ENCODE measurements at regions not wholly inside any gene's neighbourhood (a gene's known extent, or its start where the extent isn't known, plus 50 kb on each side); places are given as distances from the start of the nearest gene placed in this dataset.

DNA sequence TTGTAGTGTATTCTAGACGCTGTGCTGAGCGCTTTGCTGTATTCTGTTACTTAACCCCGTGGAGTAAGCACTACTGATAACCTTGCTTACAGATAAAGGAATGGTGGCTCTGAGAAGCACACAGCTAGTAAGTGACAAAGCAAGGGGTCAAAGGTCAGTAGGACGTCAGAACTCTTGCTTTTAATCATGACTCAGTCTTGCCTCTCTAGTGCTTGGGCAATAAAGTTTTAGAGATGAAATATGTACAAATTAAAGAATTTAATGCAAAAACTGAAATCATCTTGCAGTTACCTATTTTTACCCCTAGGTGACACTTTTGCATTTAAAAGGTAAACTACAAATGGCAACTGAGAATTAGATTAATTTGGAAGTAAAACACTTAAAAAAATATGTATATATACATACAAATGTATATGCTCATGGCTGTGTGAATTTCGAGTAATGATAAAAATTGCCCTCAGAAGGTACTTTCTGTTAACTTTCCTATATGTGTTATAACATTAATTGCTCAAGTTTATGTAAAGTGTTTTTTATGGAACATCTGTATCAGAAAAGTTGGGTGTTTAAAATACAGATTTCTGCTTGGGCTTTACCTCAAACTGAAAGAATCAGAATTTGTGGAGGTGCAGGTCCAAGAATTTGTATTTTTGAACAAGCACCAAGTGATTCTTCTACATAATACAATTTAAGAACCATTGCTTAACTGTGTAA lies 175.1 kb upstream of the DAB2 start:
- WGBS: 44% methylated on average over 5 of the region's 5 CpGs
- peaks cover 4% of the 10 kb centered on the region for H3K4me1 ChIP-seq
- no peak overlapping the region for H3K27ac ChIP-seq
- no peak for TF ChIP-seq POLR2AphosphoS5 (IDR thresholded peaks at IDR 0.05)
- TF ChIP-seq, protein P1, sequence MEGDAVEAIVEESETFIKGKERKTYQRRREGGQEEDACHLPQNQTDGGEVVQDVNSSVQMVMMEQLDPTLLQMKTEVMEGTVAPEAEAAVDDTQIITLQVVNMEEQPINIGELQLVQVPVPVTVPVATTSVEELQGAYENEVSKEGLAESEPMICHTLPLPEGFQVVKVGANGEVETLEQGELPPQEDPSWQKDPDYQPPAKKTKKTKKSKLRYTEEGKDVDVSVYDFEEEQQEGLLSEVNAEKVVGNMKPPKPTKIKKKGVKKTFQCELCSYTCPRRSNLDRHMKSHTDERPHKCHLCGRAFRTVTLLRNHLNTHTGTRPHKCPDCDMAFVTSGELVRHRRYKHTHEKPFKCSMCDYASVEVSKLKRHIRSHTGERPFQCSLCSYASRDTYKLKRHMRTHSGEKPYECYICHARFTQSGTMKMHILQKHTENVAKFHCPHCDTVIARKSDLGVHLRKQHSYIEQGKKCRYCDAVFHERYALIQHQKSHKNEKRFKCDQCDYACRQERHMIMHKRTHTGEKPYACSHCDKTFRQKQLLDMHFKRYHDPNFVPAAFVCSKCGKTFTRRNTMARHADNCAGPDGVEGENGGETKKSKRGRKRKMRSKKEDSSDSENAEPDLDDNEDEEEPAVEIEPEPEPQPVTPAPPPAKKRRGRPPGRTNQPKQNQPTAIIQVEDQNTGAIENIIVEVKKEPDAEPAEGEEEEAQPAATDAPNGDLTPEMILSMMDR (IDR thresholded peaks at IDR 0.05): peak in 1 of 2 donors; percentile 40
- no peak for DNase-seq (ENCODE audit: low spot score in 2 of 2)
- H3K36me3 ChIP-seq: no peaks in the 10 kb centered on the region
- no peaks in the 10 kb centered on the region for H3K27me3 ChIP-seq
- H3K9me3 ChIP-seq: no peaks in the 10 kb centered on the region
- H3K4me3 ChIP-seq: no peak overlapping the region

DNA sequence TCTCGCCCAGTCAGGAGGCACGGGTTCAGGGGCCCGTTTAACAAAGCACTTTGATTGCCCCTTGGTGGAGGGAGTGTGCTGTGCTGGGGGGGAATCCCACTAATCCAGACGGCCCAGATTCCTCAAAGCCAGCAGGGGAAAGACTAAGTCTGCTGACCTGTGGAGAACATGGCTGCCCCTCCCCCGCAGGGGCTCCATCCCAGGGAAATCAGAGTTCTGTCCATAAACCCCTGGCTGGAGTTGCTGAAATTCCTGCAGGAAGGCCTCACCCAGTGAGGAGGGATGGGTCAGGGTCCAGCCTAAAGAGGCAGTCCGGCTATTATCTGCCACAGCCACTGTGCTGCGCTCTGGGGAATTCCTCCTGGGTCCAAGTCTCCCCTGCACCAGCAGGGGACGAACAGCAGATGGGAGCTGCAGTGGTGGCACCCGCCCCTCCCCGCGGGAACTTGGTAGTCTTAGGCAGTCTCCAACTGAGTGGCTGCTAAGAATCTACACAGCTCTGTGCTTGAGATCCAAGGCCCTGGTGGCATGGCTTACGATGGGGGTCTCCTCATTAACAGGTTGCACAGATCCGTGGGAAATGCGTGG lies 174.0 kb upstream of the DAB2 start:
- Histone ChIP-seq H3K4me1 (peaks cover 4% of the 10 kb centered on the region), H3K36me3 (no peaks in the 10 kb centered on the region), H3K4me3 (no peak overlapping the region), H3K27ac (no peak overlapping the region), H3K27me3 (no peaks in the 10 kb centered on the region), H3K9me3 (no peaks in the 10 kb centered on the region)
- TF ChIP-seq EP300 (IDR thresholded peaks at IDR 0.05): no peak
- TF ChIP-seq, protein P1 (IDR thresholded peaks at IDR 0.05): no peak
- WGBS: 95% methylated on average over 6 of the region's 14 CpGs
- no peak for DNase-seq (ENCODE audit: low spot score in 2 of 2)

DNA sequence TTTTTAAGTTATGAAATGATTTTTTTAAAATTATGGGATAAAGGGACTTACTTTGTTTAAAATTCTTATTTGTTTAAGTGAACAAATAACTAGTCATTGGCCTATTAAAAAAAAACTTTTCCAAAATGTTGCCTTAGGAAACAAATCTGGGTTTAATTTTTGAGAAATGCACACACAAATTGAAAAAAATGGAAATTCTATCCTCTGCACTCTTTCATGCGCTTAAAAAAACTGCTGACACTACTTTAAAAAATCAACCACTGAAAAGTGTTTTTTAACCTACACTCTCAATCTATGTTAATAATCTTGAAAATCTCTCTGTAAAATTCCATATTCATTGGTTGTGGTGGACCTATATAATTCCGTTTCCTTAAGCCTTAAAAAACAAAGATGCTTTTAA lies 163.4 kb upstream of the DAB2 start:
- TF ChIP-seq, protein P1 (IDR thresholded peaks at IDR 0.05): no peak
- TF ChIP-seq POLR2AphosphoS5 (IDR thresholded peaks at IDR 0.05) (no peak), EP300 (IDR thresholded peaks at IDR 0.05) (no peak), POLR2A (IDR thresholded peaks at IDR 0.05) (no peak)
- 72% methylated on average over 2 of the region's 2 CpGs for WGBS
- no peaks in the 10 kb centered on the region for H3K9me3 ChIP-seq
- H3K27ac ChIP-seq: no peak overlapping the region
- no peaks in the 10 kb centered on the region for H3K4me1 ChIP-seq
- no peaks in the 10 kb centered on the region for H3K27me3 ChIP-seq
- DNase-seq (ENCODE audit: low spot score in 2 of 2): no peak
- no peaks in the 10 kb centered on the region for H3K36me3 ChIP-seq
- H3K4me3 ChIP-seq: no peak overlapping the region

DNA sequence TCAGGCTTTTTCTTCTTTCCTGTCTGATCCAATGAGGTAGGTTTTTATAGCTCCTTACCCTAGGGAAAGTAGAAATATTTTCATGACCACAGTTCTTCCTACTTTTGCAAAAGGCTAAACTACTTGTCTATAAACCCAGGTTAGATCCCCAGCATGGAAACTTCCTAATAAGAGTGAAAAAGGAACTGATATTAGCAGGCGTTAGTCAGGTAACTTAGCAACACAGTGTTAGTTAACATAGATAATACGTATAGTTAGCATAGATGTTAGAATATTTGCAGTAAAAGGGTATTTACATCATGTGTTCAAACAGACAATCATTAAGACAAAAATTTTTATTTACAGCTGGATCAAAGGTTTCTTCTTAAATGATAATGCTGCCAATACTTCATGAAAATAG lies 162.9 kb upstream of the DAB2 start:
- WGBS: 87% methylated on average over 2 of the region's 2 CpGs
- H3K4me1 ChIP-seq: no peaks in the 10 kb centered on the region
- H3K9me3 ChIP-seq: no peaks in the 10 kb centered on the region
- no peak overlapping the region for H3K4me3 ChIP-seq
- no peak for DNase-seq (ENCODE audit: low spot score in 2 of 2)
- no peaks in the 10 kb centered on the region for H3K27me3 ChIP-seq
- H3K36me3 ChIP-seq: no peaks in the 10 kb centered on the region
- TF ChIP-seq POLR2AphosphoS5 (IDR thresholded peaks at IDR 0.05): no peak
- no peak for TF ChIP-seq EP300 (IDR thresholded peaks at IDR 0.05)
- no peak for TF ChIP-seq POLR2A (IDR thresholded peaks at IDR 0.05)
- TF ChIP-seq, protein P1 (IDR thresholded peaks at IDR 0.05): no peak
- no peak overlapping the region for H3K27ac ChIP-seq

DNA sequence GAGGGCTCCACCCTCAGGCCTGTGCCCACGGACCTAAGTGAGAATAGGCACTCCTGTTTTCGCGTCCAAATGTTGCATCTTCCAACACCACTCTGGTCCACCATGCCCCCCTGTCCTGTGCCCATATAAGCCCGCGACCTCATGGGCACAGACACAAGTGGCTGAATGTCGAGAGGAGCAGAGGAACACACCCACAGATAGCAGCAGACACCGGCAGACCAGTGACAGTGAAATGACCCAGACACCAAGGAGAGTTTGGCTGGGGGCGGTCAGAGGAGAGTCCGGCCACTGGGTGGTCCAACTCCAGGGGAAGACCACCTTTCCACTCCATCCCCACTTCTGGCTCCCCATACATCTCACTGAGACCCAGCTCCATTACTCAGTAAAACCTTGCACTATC lies 161.4 kb upstream of the DAB2 start:
- Histone ChIP-seq H3K9me3 (no peaks in the 10 kb centered on the region), H3K27ac (no peak overlapping the region), H3K4me3 (no peak overlapping the region), H3K4me1 (peaks cover 6% of the 10 kb centered on the region), H3K27me3 (no peaks in the 10 kb centered on the region), H3K36me3 (no peaks in the 10 kb centered on the region)
- no peak for DNase-seq (ENCODE audit: low spot score in 2 of 2)
- 91% methylated on average over 9 of the region's 9 CpGs for WGBS
- TF ChIP-seq, protein P1 (IDR thresholded peaks at IDR 0.05): no peak
- TF ChIP-seq EP300 (IDR thresholded peaks at IDR 0.05) (no peak), POLR2A (IDR thresholded peaks at IDR 0.05) (no peak), POLR2AphosphoS5 (IDR thresholded peaks at IDR 0.05) (no peak)
